Ovary (tissue), 7 donors: ENCODE measurements at regions not wholly inside any gene's neighbourhood (a gene's known extent, or its start where the extent isn't known, plus 50 kb on each side); places are given as distances from the start of the nearest gene placed in this dataset.

ENCODE experiments used
- DNase-seq, 5 donors: peaks; one replicate each; pipeline ENCODE4 v3.0.0-alpha.2; 2019 to 2020
- H3K27ac ChIP-seq, 2 donors: fragments of 200-600 bp; one replicate each; pipeline versions ENCODE4 v1.5.1 to v1.8.0; 2019 to 2022
- H3K27me3 ChIP-seq: fragments of 200-600 bp; one replicate; pipeline ENCODE4 v1.8.0; 2022
- H3K36me3 ChIP-seq: fragments of 200-600 bp; sonication (generic); one replicate; pipeline ENCODE4 v1.5.1; 2019
- H3K4me1 ChIP-seq: one replicate; pipeline ENCODE4 v1.8.1; 2013; ENCODE audit warnings: mild to moderate bottlenecking, moderate library complexity; ENCODE audit not compliant: insufficient read depth
- H3K4me3 ChIP-seq: fragments of 200-600 bp; sonication (generic); one replicate; pipeline ENCODE4 v1.5.1; 2017
- H3K9me3 ChIP-seq, 2 donors: fragments of 200-600 bp in 1 of 2; sonication (generic) in 1 of 2; one replicate each; pipeline versions ENCODE4 v1.5.1 to v1.8.1; 2013 to 2019; ENCODE audit warnings: mild to moderate bottlenecking in 1 of 2, moderate library complexity in 1 of 2
- CTCF ChIP-seq, 3 donors: fragments of 450-650 bp in 2 of 3; fragments of 200-600 bp in 1 of 3; IDR thresholded peaks; one replicate each; pipeline versions ENCODE4 v1.5.1 to v1.8.0; 2016 to 2022; ENCODE audit warnings: antibody characterized with exemption in 3 of 3, mild to moderate bottlenecking in 1 of 3
- EP300 ChIP-seq: sonication (generic); formaldehyde crosslinking; IDR thresholded peaks from one replicate; pipeline ENCODE4 v1.6.1; 2017; ENCODE audit warnings: antibody characterized with exemption
- POLR2A ChIP-seq: fragments of 450-650 bp; IDR thresholded peaks from one replicate; pipeline ENCODE4 v1.6.1; 2017; ENCODE audit warnings: antibody characterized with exemption, mild to moderate bottlenecking, moderate library complexity
- WGBS, 3 donors: extraction: QIAGEN DNeasy Blood & Tissue Kit in 1 of 3; methylation state at CpG; one replicate each; pipeline versions ENCODE4 v1.1.5 to v1.1.7; 2013 to 2017; 5-methylcytosine and 5-hydroxymethylcytosine counted together
- intact Hi-C, 4 donors: fragments of 100-400 bp; cut with DNase I; formaldehyde crosslinking; loops; one replicate each; pipeline versions ENCODE4 v1.11.0 to v1.15.1; 2022 to 2023
- donor health status: DM: no; HTN: no; CAD: no; lungs with moderate emphysema.
- donor health status: DM: no; HTN: no; CAD: no.
- donor health status: Bipolar disorder and iron deficiency.
- donor health status: DM: no; HTN: no; CAD: no.
- donor health status: DM: yes; HTN: yes; CAD: no.

GRCh38 chr14:94944636-94945258, 174.8 kb upstream of the GSC start:
- no peak for DNase-seq
- no peaks in the 10 kb centered on the region for H3K27me3 ChIP-seq
- TF ChIP-seq EP300: no peak
- no peak for TF ChIP-seq POLR2A
- TF ChIP-seq CTCF (IDR thresholded peaks at IDR 0.05): no peak
- no peak overlapping the region for H3K4me3 ChIP-seq
- no peaks in the 10 kb centered on the region for H3K36me3 ChIP-seq
- H3K4me1 ChIP-seq: no peaks in the 10 kb centered on the region
- intact Hi-C loops: no loop called here
- H3K9me3 ChIP-seq: no peaks in the 10 kb centered on the region
- H3K27ac ChIP-seq: no peak overlapping the region
- 94 to 97% (median 95%) methylated on average over 7 of the region's 7 CpGs for WGBS, 3 donors

DNA sequence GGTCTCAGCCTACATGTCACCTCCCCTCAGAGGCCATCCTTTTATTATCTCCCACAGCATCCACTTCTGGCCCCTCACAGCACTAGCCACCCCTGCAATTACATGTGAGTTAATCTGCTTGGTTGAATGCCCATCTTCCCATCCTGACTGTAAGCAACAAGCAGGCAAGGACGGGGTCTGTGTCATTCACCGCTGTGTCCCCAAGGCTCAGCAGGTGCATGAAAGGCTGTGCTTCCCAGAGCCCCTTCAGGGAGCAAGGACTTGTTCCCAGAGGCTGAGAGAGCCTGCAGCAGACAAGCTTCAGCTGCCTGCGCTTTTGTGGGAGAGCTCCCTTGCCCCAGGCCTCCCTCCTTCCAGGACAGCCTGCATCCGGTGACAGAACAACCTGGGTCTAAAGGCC, 172.7 kb upstream of the GSC start:
- DNase-seq: no peak
- TF ChIP-seq CTCF (IDR thresholded peaks at IDR 0.05) (no peak), POLR2A (no peak), EP300 (no peak)
- Histone ChIP-seq H3K27me3 (no peaks in the 10 kb centered on the region), H3K4me1 (no peaks in the 10 kb centered on the region), H3K27ac (no peak overlapping the region), H3K36me3 (no peaks in the 10 kb centered on the region), H3K9me3 (no peaks in the 10 kb centered on the region), H3K4me3 (no peak overlapping the region)
- intact Hi-C loops: no loop called here
- WGBS, 3 donors: 90 to 97% (median 90%) methylated on average over 4 of the region's 4 CpGs

DNA sequence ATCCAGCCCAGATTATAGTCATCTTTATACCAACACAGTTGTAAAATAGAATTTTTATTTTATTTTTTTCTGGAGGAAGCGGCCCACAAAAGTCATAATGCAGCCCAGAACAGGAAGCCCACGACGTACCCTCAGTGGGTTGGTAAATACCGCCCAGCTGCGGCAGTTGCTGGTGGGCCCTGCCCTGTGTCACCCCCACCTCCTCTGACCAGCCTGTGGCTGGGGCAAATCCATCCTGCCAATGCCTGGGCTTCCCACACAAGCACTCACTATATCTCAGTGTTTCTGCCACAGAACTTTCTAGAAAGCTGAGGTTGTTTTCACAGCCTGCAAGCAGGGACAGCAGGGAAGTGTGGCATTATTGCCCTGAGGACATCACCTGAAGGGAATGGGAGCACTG, 171.4 kb upstream of the GSC start:
- no peak for DNase-seq
- Histone ChIP-seq H3K36me3 (no peaks in the 10 kb centered on the region), H3K9me3 (no peaks in the 10 kb centered on the region), H3K4me3 (no peak overlapping the region), H3K4me1 (peaks cover 7% of the 10 kb centered on the region), H3K27ac (no peak overlapping the region), H3K27me3 (no peaks in the 10 kb centered on the region)
- no peak for TF ChIP-seq EP300
- TF ChIP-seq POLR2A: no peak
- TF ChIP-seq CTCF (IDR thresholded peaks at IDR 0.05): no peak
- WGBS, 3 donors: 94 to 96% (median 95%) methylated on average over 5 of the region's 5 CpGs
- intact Hi-C loops: no loop called here

- no peaks in the 10 kb centered on the region for H3K27me3 ChIP-seq
- intact Hi-C loops: no loop called here
- no peak for DNase-seq
- H3K36me3 ChIP-seq: no peaks in the 10 kb centered on the region
- TF ChIP-seq EP300: no peak
- H3K4me1 ChIP-seq: peaks cover 7% of the 10 kb centered on the region
- H3K9me3 ChIP-seq: no peaks in the 10 kb centered on the region
- 85 to 91% (median 87%) methylated on average over 11 of the region's 11 CpGs for WGBS, 3 donors
- H3K4me3 ChIP-seq: no peak overlapping the region
- no peak overlapping the region for H3K27ac ChIP-seq
Observed at GRCh38 chr14:94940263-94940993, 170.5 kb upstream of the GSC start.

DNA sequence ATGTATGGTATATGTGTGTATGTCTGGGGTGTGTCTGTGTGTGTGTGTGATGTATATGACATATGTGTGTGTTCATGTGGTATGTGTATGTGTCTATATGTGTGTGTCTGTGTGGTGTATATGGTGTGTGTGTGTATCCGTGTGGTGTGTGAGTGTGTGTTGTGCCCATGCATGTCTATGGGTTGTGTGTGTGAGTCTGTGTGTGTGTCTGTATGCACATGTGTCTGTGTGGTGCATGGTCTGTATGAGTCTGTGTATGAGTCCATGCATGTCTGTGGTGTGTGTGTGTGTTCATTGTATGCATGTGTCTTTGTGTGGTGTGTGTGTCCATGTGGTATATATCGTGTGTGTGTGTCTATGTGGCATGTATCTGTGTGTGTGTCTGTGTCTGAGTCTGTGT, 168.1 kb upstream of the GSC start:
- H3K9me3 ChIP-seq: no peaks in the 10 kb centered on the region
- intact Hi-C loops: no loop called here
- WGBS, 3 donors: 92 to 98% (median 93%) methylated on average over 2 of the region's 2 CpGs

More for the DNA sequence above, 168.1 kb upstream of the GSC start:
- TF ChIP-seq CTCF (IDR thresholded peaks at IDR 0.05) (no peak), POLR2A (no peak), EP300 (no peak)
- Histone ChIP-seq H3K27ac (no peak overlapping the region), H3K4me1 (peaks cover 9% of the 10 kb centered on the region), H3K4me3 (no peak overlapping the region), H3K27me3 (no peaks in the 10 kb centered on the region), H3K36me3 (no peaks in the 10 kb centered on the region)
- no peak for DNase-seq
